ENCODE measurements at regions not wholly inside any gene's neighbourhood (a gene's known extent, or its start where the extent isn't known, plus 50 kb on each side); places are given as distances from the start of the nearest gene placed in this dataset.

GRCh38 chr10:9926881-9927280, 1090.8 kb upstream of the CELF2 start:
- TF ChIP-seq CTCF (IDR thresholded peaks at IDR 0.05; ENCODE audit: low read depth, low read length, poor library complexity, severe bottlenecking) (no peak), EZH2phosphoT487 (IDR thresholded peaks at IDR 0.05; ENCODE audit: borderline replicate concordance, low read length) (no peak)

Data from DOHH2 (cell line).